Loucy (cell line): ENCODE measurements at regions not wholly inside any gene's neighbourhood (a gene's known extent, or its start where the extent isn't known, plus 50 kb on each side); places are given as distances from the start of the nearest gene placed in this dataset.

Experiments
- H2AFZ ChIP-seq: fragments of 200-600 bp; sonication (generic); 2 replicates; pipeline ENCODE4 v1.6.0; 2016; ENCODE audit warnings: antibody characterized with exemption, mild to moderate bottlenecking, low read length, moderate library complexity
- H3F3A ChIP-seq: fragments of 200-600 bp; 2 replicates; pipeline ENCODE4 v1.6.0; 2016; ENCODE audit warnings: antibody characterized with exemption, low read depth, mild to moderate bottlenecking
- H3K27me3 ChIP-seq: fragments of 200-600 bp; sonication (generic); 2 replicates; pipeline ENCODE4 v1.6.1; 2014; ENCODE audit warnings: low read length, mild to moderate bottlenecking; ENCODE audit not compliant: insufficient read depth, poor library complexity, severe bottlenecking
- H3K36me3 ChIP-seq: fragments of 200-600 bp; sonication (generic); 2 replicates; pipeline ENCODE4 v1.6.1; 2016; ENCODE audit warnings: low read length; ENCODE audit not compliant: insufficient read depth
- H3K4me1 ChIP-seq: fragments of 200-600 bp; sonication (generic); 2 replicates; pipeline ENCODE4 v1.5.1; 2014; ENCODE audit warnings: low read length, mild to moderate bottlenecking; ENCODE audit not compliant: insufficient read depth, poor library complexity, severe bottlenecking
- H3K4me2 ChIP-seq: fragments of 200-600 bp; sonication (generic); 2 replicates; pipeline ENCODE4 v1.6.0; 2014; ENCODE audit warnings: antibody characterized with exemption, low read length, low read depth, mild to moderate bottlenecking; ENCODE audit not compliant: poor library complexity, severe bottlenecking
- H3K4me3 ChIP-seq: fragments of 200-600 bp; sonication (generic); 2 replicates; pipeline ENCODE4 v1.5.1; 2014; ENCODE audit warnings: low read length, mild to moderate bottlenecking, mixed read lengths; ENCODE audit not compliant: poor library complexity, severe bottlenecking
- H3K79me2 ChIP-seq: fragments of 200-600 bp; sonication (generic); 2 replicates; pipeline ENCODE4 v1.6.1; 2014; ENCODE audit warnings: low read length; ENCODE audit not compliant: insufficient read depth
- H3K9ac ChIP-seq: fragments of 200-600 bp; sonication (generic); 2 replicates; pipeline ENCODE4 v1.6.0; 2014; ENCODE audit warnings: mild to moderate bottlenecking, low read depth, low read length, moderate library complexity; ENCODE audit not compliant: poor library complexity, severe bottlenecking
- H3K9me2 ChIP-seq: fragments of 200-600 bp; sonication (generic); replicated peaks from 2 replicates; pipeline ENCODE4 v1.6.1; 2016; ENCODE audit warnings: low read depth, low read length, mixed read lengths
- H3K9me3 ChIP-seq: fragments of 200-600 bp; sonication (generic); 2 replicates; pipeline ENCODE4 v1.6.1; 2014; ENCODE audit warnings: mild to moderate bottlenecking, antibody characterized with exemption, low read length, low read depth; ENCODE audit not compliant: insufficient read depth
- H4K20me1 ChIP-seq: fragments of 200-600 bp; sonication (generic); 2 replicates; pipeline ENCODE4 v1.6.0; 2014; ENCODE audit warnings: antibody characterized with exemption, low read length, mild to moderate bottlenecking; ENCODE audit not compliant: insufficient read depth, poor library complexity, severe bottlenecking
- EZH2phosphoT487 ChIP-seq: fragments of 200-600 bp; IDR thresholded peaks from 2 replicates; pipeline ENCODE4 v1.6.1; 2018; ENCODE audit warnings: antibody characterized with exemption, mild to moderate bottlenecking, moderate library complexity, borderline replicate concordance
- TF ChIP-seq, protein P1 (sequence below): fragments of 200-600 bp; sonication (generic); conservative IDR thresholded peaks from 2 replicates; pipeline ENCODE4 v1.5.1; 2014; ENCODE audit warnings: mild to moderate bottlenecking, antibody characterized with exemption, low read length

- Histone ChIP-seq H3K27me3 (no peaks in the 10 kb centered on the region), H3F3A (no peaks in the 10 kb centered on the region), H2AFZ (no peak overlapping the region), H3K36me3 (no peaks in the 10 kb centered on the region), H3K9me3 (no peaks in the 10 kb centered on the region), H3K79me2 (no peaks in the 10 kb centered on the region), H3K9me2 (no peaks in the 10 kb centered on the region), H3K9ac (no peak overlapping the region), H3K4me3 (no peak overlapping the region), H3K4me1 (no peaks in the 10 kb centered on the region), H4K20me1 (no peaks in the 10 kb centered on the region), H3K4me2 (no peak overlapping the region)
- TF ChIP-seq EZH2phosphoT487, result no peak
- TF ChIP-seq, protein P1, sequence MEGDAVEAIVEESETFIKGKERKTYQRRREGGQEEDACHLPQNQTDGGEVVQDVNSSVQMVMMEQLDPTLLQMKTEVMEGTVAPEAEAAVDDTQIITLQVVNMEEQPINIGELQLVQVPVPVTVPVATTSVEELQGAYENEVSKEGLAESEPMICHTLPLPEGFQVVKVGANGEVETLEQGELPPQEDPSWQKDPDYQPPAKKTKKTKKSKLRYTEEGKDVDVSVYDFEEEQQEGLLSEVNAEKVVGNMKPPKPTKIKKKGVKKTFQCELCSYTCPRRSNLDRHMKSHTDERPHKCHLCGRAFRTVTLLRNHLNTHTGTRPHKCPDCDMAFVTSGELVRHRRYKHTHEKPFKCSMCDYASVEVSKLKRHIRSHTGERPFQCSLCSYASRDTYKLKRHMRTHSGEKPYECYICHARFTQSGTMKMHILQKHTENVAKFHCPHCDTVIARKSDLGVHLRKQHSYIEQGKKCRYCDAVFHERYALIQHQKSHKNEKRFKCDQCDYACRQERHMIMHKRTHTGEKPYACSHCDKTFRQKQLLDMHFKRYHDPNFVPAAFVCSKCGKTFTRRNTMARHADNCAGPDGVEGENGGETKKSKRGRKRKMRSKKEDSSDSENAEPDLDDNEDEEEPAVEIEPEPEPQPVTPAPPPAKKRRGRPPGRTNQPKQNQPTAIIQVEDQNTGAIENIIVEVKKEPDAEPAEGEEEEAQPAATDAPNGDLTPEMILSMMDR, result no peak
Observed at GRCh38 chr3:181442066-181442465, 269.7 kb upstream of the SOX2 start.

DNA sequence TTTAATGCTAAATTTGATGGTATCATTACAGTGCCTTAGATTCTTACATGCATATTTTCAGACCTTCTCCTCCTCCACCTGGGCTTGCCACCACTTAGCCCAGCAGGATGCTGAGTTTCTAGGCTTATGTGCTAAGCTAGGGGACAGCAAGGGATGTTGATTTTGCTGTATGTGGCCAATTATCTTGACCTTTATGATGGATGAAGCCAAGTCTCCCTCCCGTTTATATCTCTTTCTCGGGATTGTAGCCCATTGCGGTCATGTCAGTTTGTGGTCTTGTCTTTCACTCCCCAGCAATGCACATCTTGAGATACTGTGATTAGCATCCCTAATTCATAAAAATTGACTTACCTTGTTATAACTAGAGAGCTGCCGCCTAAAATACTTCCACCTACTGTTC lies 278.7 kb upstream of the SOX2 start:
- Histone ChIP-seq H2AFZ (no peak overlapping the region), H4K20me1 (no peaks in the 10 kb centered on the region), H3K4me2 (no peak overlapping the region), H3K4me3 (no peak overlapping the region), H3K9ac (no peak overlapping the region), H3K36me3 (no peaks in the 10 kb centered on the region), H3F3A (no peaks in the 10 kb centered on the region), H3K4me1 (no peaks in the 10 kb centered on the region), H3K27me3 (no peaks in the 10 kb centered on the region), H3K9me2 (peaks cover 5% of the 10 kb centered on the region; the same call in 1 of the 2 replicates), H3K79me2 (no peaks in the 10 kb centered on the region), H3K9me3 (no peaks in the 10 kb centered on the region)
- TF ChIP-seq EZH2phosphoT487, result no peak
- TF ChIP-seq, protein P1, result no peak

GRCh38 chr3:181431748-181432147 lies 280.0 kb upstream of the SOX2 start:
- Histone ChIP-seq H3K4me1 (no peaks in the 10 kb centered on the region), H3F3A (no peaks in the 10 kb centered on the region)

More at GRCh38 chr3:181431748-181432147, 280.0 kb upstream of the SOX2 start:
- H3K9me2 ChIP-seq, result peaks cover 5% of the 10 kb centered on the region; the same call in 1 of the 2 replicates
- H3K4me2 ChIP-seq, result no peak overlapping the region
- no peak overlapping the region for H3K9ac ChIP-seq
- no peaks in the 10 kb centered on the region for H3K79me2 ChIP-seq
- H3K27me3 ChIP-seq, result no peaks in the 10 kb centered on the region
- TF ChIP-seq, protein P1, result no peak
- TF ChIP-seq EZH2phosphoT487, result no peak
- no peak overlapping the region for H2AFZ ChIP-seq
- no peaks in the 10 kb centered on the region for H4K20me1 ChIP-seq
- no peak overlapping the region for H3K4me3 ChIP-seq
- no peaks in the 10 kb centered on the region for H3K9me3 ChIP-seq
- no peaks in the 10 kb centered on the region for H3K36me3 ChIP-seq
